ENCODE measurements at regions not wholly inside any gene's neighbourhood (a gene's known extent, or its start where the extent isn't known, plus 50 kb on each side); places are given as distances from the start of the nearest gene placed in this dataset.

DNA sequence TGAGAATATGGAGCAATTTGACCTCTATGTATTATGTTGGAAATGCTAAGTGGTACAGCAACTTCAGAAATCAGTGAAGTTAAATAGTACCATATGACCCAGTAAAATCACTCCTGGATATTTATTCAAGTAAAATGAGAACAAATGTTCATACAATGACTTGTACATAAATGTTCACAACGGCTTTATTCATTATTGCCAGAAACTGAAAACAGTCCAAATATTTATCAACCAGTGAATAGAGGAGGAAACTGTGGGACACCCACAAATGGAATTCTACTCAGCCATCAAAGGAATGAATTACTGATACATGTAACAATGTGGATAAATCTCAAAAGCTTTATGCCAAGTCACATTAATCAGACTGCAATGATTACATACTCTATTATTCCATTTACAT lies 416.3 kb downstream of the AASDHPPT start:
- ChIA-PET POLR2A (no interaction called here), CTCF (ENCODE audit: low intra/inter-chr PET ratio) (no interaction called here)
- H3K9me1 ChIP-seq (ENCODE audit: control insufficient read depth, insufficient read depth, low read length): no peaks in the 10 kb centered on the region
- H3K9ac ChIP-seq (ENCODE audit: insufficient read depth in 1 of 2, low read depth in 2 of 2, low read length in 2 of 2): no peak overlapping the region
- ATAC-seq (no peak), DNase-seq (ENCODE audit: extremely low read depth in 1 of 4, low spot score in 3 of 4) (no peak), FAIRE-seq (no peak)
- no peaks in the 10 kb centered on the region for H3K36me3 ChIP-seq (ENCODE audit: control insufficient read depth, insufficient read depth, low read length)
- no peaks in the 10 kb centered on the region for H3K79me2 ChIP-seq (ENCODE audit: control insufficient read depth, insufficient read depth, low read length)
- no peaks in the 10 kb centered on the region for H3K27me3 ChIP-seq (ENCODE audit: control insufficient read depth in 2 of 2, insufficient read depth in 2 of 2, low read length in 2 of 2)
- intact Hi-C loops (cut with micrococcal nuclease) (no loop called here), in situ Hi-C loops (cut with MboI) (no loop called here)
- no TSS peak for BruUV-seq (replicated peaks)
- H3K4me1 ChIP-seq (replicated peaks in 1 of 2; ENCODE audit: control insufficient read depth in 2 of 2, insufficient read depth in 2 of 2, low read length in 2 of 2): no peaks in the 10 kb centered on the region
- H2AFZ ChIP-seq (ENCODE audit: low read depth, low read length): no peak overlapping the region
- no peaks in the 10 kb centered on the region for H4K20me1 ChIP-seq (replicated peaks; ENCODE audit: control insufficient read depth, insufficient read depth, low read length)
- WGBS (ENCODE audit: insufficient coverage, low coverage, missing lambda C conversion rate): 0% methylated on average over 1 of the region's 1 CpG
- no peak overlapping the region for H3K4me2 ChIP-seq (ENCODE audit: insufficient read depth, low read length)
- no peak overlapping the region for H3K27ac ChIP-seq (ENCODE audit: extremely low read depth, low read depth, low read length)
- H3K9me3 ChIP-seq (replicated peaks; ENCODE audit: control insufficient read depth, insufficient read depth, low read depth, low read length): no peaks in the 10 kb centered on the region
- H3K4me3 ChIP-seq: no peak overlapping the region
- TF ChIP-seq TAL1 (IDR thresholded peaks at IDR 0.05) (no peak), REST (IDR thresholded peaks at IDR 0.05; ENCODE audit: borderline replicate concordance) (no peak), REST (CRISPR knock-in tag; IDR thresholded peaks at IDR 0.05; ENCODE audit: low read depth) (no peak), ZNF282 (CRISPR knock-in tag; IDR thresholded peaks at IDR 0.05) (no peak), GABPA (tag; conservative IDR thresholded peaks at IDR 0.05; ENCODE audit: low read depth) (no peak), ZFX (CRISPR knock-in tag; IDR thresholded peaks at IDR 0.05) (no peak), ZNF12 (CRISPR knock-in tag; IDR thresholded peaks at IDR 0.05) (no peak), MXI1 (IDR thresholded peaks at IDR 0.05; ENCODE audit: low read depth, low read length) (no peak), KDM4B (IDR thresholded peaks at IDR 0.05; ENCODE audit: borderline replicate concordance in 2 of 2, low read depth in 1 of 2) (no peak), RBM39 (optimal IDR thresholded peaks at IDR 0.05; ENCODE audit: low read depth, low read length) (no peak), POLR2AphosphoS5 (IDR thresholded peaks at IDR 0.05; ENCODE audit: control insufficient read depth, insufficient read depth, low read depth, low read length) (no peak), KDM1A (IDR thresholded peaks at IDR 0.05) (no peak), NCOR1 (IDR thresholded peaks at IDR 0.05) (no peak), MEF2D (tag; conservative IDR thresholded peaks at IDR 0.05; ENCODE audit: low read depth) (no peak), ZNF436 (CRISPR knock-in tag; IDR thresholded peaks at IDR 0.05) (no peak), PATZ1 (CRISPR knock-in tag; IDR thresholded peaks at IDR 0.05; ENCODE audit: borderline replicate concordance) (no peak)

Data from K562 (cell line).